Central memory CD8-positive, alpha-beta T cell (primary cell): ENCODE measurements at regions not wholly inside any gene's neighbourhood (a gene's known extent, or its start where the extent isn't known, plus 50 kb on each side); places are given as distances from the start of the nearest gene placed in this dataset.
"Not testable (repeated sequence)": the region's sequence is repeated elsewhere in the genome, so short reads cannot be mapped to it uniquely, and the experiment has no call there.

Source experiments
- ATAC-seq: fragments of 150-1000 bp; cut with Tn5 transposase; replicated peaks from 2 replicates; pipeline ENCODE4 v1.10.0; 2022; ENCODE audit warnings: mild to moderate bottlenecking, moderate FRiP score, moderate number of reproducible peaks; ENCODE audit not compliant: poor library complexity, severe bottlenecking; ENCODE audit errors: extremely low read depth
- DNase-seq, 2 donors: peaks; one replicate each; pipeline ENCODE4 v3.0.0; 2021; ENCODE audit warnings: low spot score in 2 of 2
- H3K27ac Mint-ChIP-seq: one replicate; pipeline ENCODE4 v1.8.0; 2022; ENCODE audit warnings: low read depth, mild to moderate bottlenecking, moderate library complexity, mixed read lengths
- H3K27me3 Mint-ChIP-seq: one replicate; pipeline ENCODE4 v1.8.0; 2022; ENCODE audit warnings: mixed read lengths
- H3K36me3 Mint-ChIP-seq: one replicate; pipeline ENCODE4 v1.8.0; 2022; ENCODE audit warnings: mild to moderate bottlenecking, moderate library complexity, mixed read lengths; ENCODE audit not compliant: insufficient read depth
- H3K4me1 Mint-ChIP-seq: one replicate; pipeline ENCODE4 v1.8.0; 2022; ENCODE audit warnings: mixed read lengths
- H3K4me3 Mint-ChIP-seq: one replicate; pipeline ENCODE4 v1.8.0; 2022; ENCODE audit warnings: mild to moderate bottlenecking, moderate library complexity, mixed read lengths
- H3K9me3 Mint-ChIP-seq: one replicate; pipeline ENCODE4 v1.8.0; 2022; ENCODE audit warnings: mixed read lengths

GRCh38 chr21:20877976-20878375 lies 120.2 kb upstream of the NCAM2 start:
- Mint-ChIP-seq H3K4me3 (no peak overlapping the region), H3K9me3 (peaks cover 19% of the 10 kb centered on the region), H3K36me3 (peaks cover 2% of the 10 kb centered on the region), H3K27ac (no peak overlapping the region), H3K27me3 (no peaks in the 10 kb centered on the region), H3K4me1 (no peaks in the 10 kb centered on the region)
- no peak for DNase-seq
- no peak for ATAC-seq

GRCh38 chr21:20882462-20883407 lies 115.5 kb upstream of the NCAM2 start:
- Mint-ChIP-seq H3K4me1 (no peaks in the 10 kb centered on the region), H3K36me3 (peaks cover 2% of the 10 kb centered on the region), H3K27me3 (no peaks in the 10 kb centered on the region), H3K9me3 (peaks cover 13% of the 10 kb centered on the region), H3K27ac (no peak overlapping the region), H3K4me3 (no peak overlapping the region)
- ATAC-seq (no peak), DNase-seq (no peak)

GRCh38 chr21:20883408-20883800 lies 114.8 kb upstream of the NCAM2 start:
- no peak for DNase-seq
- H3K36me3 Mint-ChIP-seq = peaks cover 2% of the 10 kb centered on the region
- no peaks in the 10 kb centered on the region for H3K4me1 Mint-ChIP-seq
- peaks cover 13% of the 10 kb centered on the region for H3K9me3 Mint-ChIP-seq
- no peaks in the 10 kb centered on the region for H3K27me3 Mint-ChIP-seq
- no peak overlapping the region for H3K4me3 Mint-ChIP-seq
- ATAC-seq = no peak
- H3K27ac Mint-ChIP-seq = no peak overlapping the region

GRCh38 chr21:20902511-20902910 lies 95.7 kb upstream of the NCAM2 start:
- Mint-ChIP-seq H3K27ac (no peak overlapping the region), H3K9me3 (peaks cover 5% of the 10 kb centered on the region), H3K4me3 (no peak overlapping the region), H3K36me3 (no peaks in the 10 kb centered on the region), H3K4me1 (no peaks in the 10 kb centered on the region), H3K27me3 (no peaks in the 10 kb centered on the region)
- DNase-seq (no peak), ATAC-seq (no peak)

- Mint-ChIP-seq H3K9me3 (peaks cover 5% of the 10 kb centered on the region), H3K36me3 (no peaks in the 10 kb centered on the region), H3K4me1 (no peaks in the 10 kb centered on the region), H3K27ac (no peak overlapping the region), H3K4me3 (no peak overlapping the region), H3K27me3 (no peaks in the 10 kb centered on the region)
- ATAC-seq (no peak), DNase-seq (no peak)
Observed at GRCh38 chr21:20902998-20903397, 95.2 kb upstream of the NCAM2 start.

GRCh38 chr21:20927555-20927954 lies 70.7 kb upstream of the NCAM2 start:
- not testable (repeated sequence) for H3K27ac Mint-ChIP-seq, ATAC-seq, H3K4me3 Mint-ChIP-seq, H3K4me1 Mint-ChIP-seq, H3K27me3 Mint-ChIP-seq, H3K36me3 Mint-ChIP-seq, DNase-seq
- peaks cover 16% of the 10 kb centered on the region for H3K9me3 Mint-ChIP-seq

GRCh38 chr21:20942523-20942922 lies 55.7 kb upstream of the NCAM2 start:
- H3K4me3 Mint-ChIP-seq = no peak overlapping the region
- H3K4me1 Mint-ChIP-seq = no peaks in the 10 kb centered on the region
- DNase-seq = no peak
- no peaks in the 10 kb centered on the region for H3K36me3 Mint-ChIP-seq
- peaks cover 21% of the 10 kb centered on the region for H3K9me3 Mint-ChIP-seq
- no peak overlapping the region for H3K27ac Mint-ChIP-seq
- no peaks in the 10 kb centered on the region for H3K27me3 Mint-ChIP-seq
- no peak for ATAC-seq

- no peak for ATAC-seq
- no peaks in the 10 kb centered on the region for H3K4me1 Mint-ChIP-seq
- no peak overlapping the region for H3K27ac Mint-ChIP-seq
- no peak overlapping the region for H3K4me3 Mint-ChIP-seq
- no peaks in the 10 kb centered on the region for H3K36me3 Mint-ChIP-seq
- no peak for DNase-seq
- peaks cover 21% of the 10 kb centered on the region for H3K9me3 Mint-ChIP-seq
- H3K27me3 Mint-ChIP-seq = no peaks in the 10 kb centered on the region
Observed at GRCh38 chr21:20943561-20943997, 54.6 kb upstream of the NCAM2 start.

GRCh38 chr21:20944139-20944538 lies 54.1 kb upstream of the NCAM2 start:
- no peaks in the 10 kb centered on the region for H3K36me3 Mint-ChIP-seq
- H3K9me3 Mint-ChIP-seq = peaks cover 17% of the 10 kb centered on the region
- DNase-seq (no peak), ATAC-seq (no peak)
- H3K4me3 Mint-ChIP-seq = no peak overlapping the region
- no peaks in the 10 kb centered on the region for H3K27me3 Mint-ChIP-seq
- H3K4me1 Mint-ChIP-seq = no peaks in the 10 kb centered on the region
- no peak overlapping the region for H3K27ac Mint-ChIP-seq

- peaks cover 10% of the 10 kb centered on the region for H3K9me3 Mint-ChIP-seq
- H3K4me3 Mint-ChIP-seq = no peak overlapping the region
- no peak for DNase-seq
- no peak for ATAC-seq
- H3K27me3 Mint-ChIP-seq = no peaks in the 10 kb centered on the region
- H3K36me3 Mint-ChIP-seq = no peaks in the 10 kb centered on the region
- no peak overlapping the region for H3K27ac Mint-ChIP-seq
- no peaks in the 10 kb centered on the region for H3K4me1 Mint-ChIP-seq
Observed at GRCh38 chr21:20946701-20947100, 51.5 kb upstream of the NCAM2 start.
